Activated effector memory CD4-positive, alpha-beta T cell treated with anti-CD3 and anti-CD28 coated beads, Interleukin-2, amount 50 U/mL, for 16 hours (primary cell): ENCODE measurements at regions not wholly inside any gene's neighbourhood (a gene's known extent, or its start where the extent isn't known, plus 50 kb on each side); places are given as distances from the start of the nearest gene placed in this dataset.
"Not testable (repeated sequence)": the region's sequence is repeated elsewhere in the genome, so short reads cannot be mapped to it uniquely, and the experiment has no call there.

Experiments
- DNase-seq: peaks from one replicate; pipeline ENCODE4 v3.0.0-alpha.2; 2020

- DNase-seq, result no peak
These were observed 183.3 kb upstream of the TRIB2 start for GRCh38 chr2:12533337-12534005.

GRCh38 chr2:12534646-12535263, 182.0 kb upstream of the TRIB2 start:
- DNase-seq, result no peak

DNA sequence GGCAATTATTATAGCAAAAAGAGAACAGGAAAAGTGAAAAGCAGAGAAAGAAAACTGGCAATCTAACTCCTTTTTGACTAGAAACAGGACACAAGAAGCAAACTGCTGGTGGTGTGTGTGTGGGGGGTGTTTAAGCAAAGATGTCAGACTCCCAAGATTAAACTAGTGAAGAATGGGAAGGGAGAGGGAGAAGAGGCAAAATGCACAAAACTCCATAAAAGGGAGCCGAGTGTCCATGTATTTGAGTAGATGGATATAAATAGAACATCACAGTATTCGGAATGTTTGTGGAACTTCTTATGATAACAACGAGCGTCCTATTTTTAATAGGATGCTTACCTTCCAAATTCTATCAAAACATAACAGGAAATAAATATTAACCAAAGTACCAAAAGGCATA, 179.8 kb upstream of the TRIB2 start:
- DNase-seq, result no peak

DNA sequence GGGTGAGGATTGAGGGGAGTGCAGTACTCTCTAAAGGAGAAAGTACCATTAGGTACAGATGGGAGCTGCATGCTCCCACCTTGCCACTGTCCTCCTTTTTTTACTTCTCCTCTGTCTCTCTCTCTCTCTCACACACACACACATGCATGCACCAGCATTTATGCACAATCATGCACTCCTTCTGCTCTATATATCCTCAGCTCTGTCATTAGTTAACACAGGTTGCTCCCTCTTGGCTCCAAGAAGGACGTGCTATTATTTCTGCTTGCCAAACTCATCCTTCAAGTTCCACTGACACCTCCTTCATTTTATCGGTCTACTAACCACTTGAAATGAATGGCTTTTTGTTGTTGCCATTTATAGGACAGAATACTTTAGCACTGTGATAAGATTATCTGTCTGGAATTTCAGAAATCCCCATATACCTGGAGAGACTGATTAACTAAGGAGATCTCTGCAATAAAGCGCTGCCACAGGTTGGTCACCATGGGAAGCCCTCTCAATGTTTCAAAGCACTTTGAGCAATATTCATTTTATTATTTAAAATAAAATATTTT, 178.5 kb upstream of the TRIB2 start:
- DNase-seq, result no peak

DNA sequence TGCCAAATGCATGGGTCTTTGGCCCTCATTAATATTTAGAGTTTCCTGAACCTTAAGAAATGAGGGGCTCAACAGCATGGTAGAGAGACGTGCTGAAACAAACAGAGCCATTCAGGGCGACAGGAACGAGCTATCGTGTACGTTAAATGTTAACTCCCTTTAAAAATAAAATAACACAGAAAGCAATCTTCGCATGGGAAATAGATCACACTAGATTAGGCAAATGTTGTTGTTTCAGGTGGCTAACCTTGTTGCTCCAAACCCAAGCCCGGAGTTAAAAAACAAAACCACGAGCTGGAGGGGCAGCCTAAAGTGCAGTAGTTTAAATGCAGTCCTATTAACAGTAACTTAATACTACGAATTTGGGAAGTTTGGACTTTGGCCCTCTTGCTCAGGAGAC, 177.4 kb upstream of the TRIB2 start:
- DNase-seq, result no peak

DNA sequence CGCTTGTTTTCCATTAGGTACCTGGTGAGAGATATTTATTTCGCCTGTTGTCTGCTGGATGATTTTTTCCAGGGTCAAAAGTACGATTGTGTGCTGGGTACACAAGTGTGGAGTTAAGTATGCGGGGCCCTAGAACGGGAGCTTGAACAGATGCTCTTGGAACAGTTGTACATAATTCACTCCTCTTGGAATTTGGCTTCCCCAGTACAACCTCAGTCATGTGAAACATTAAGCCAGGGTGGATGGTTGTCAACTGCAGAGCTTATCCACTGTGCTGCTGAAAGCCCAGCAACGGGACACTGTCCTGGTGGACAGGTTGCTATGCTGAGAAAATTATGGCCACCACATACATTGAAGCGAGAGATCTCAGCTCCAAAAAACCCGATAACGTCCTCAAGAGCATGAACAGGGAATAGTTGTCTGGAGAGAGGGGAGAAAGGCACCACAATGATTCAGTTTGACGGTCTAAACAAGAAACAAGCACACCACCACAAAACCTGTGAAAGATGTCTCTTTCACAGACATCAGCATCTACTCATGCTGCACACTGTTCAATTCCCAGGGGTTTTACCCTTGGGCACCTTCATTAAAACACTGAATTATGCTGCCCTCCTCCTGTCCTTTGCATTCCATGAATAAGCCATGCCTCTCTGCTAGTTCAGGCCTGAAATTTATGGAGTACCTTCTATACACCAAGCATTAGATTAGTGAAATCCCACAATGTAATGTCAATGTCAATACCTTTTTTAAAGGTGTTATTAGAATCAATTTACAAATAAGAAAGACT, 176.8 kb upstream of the TRIB2 start:
- DNase-seq, result no peak

DNA sequence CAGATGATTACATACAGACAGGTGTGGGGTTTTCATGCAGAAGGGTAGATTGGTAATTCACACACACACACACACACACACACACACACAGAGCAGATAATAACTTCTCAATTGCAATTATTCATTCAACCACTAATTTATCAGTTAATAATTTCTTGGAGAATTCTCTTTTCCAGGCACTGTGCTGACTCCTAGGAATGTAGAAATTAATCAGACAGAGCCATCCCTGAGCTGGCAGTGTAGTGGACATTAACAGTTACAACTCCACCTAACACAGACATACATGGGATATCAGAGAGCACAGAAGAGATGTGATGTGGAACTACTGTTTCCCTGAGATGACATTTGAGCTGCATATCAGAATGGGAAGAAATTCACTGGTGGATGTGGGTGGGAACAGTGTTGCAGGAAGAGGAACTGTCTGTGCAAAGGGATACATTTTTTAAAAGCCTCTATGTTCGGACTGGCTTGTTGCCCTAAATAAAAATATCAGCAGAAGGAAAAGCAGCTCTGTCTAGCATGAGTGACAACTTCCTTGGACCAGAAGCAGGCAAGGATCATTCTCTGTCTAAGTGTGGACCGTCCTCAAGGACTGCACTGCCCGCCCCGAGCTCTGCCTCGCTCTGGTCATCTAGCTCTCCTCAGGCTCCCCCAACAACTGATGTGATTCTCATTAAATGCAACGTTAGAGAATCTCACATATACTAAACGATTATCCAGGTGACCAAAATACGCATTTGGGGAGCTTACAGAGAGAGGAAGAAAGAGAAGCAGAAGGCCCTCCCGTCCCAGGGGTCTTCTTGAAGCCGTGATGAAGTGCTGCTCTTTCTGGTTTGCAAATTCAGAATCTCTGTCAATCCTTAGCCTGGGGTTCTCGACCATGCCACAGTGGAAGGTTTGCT, 173.4 kb upstream of the TRIB2 start:
- no peak for DNase-seq

DNA sequence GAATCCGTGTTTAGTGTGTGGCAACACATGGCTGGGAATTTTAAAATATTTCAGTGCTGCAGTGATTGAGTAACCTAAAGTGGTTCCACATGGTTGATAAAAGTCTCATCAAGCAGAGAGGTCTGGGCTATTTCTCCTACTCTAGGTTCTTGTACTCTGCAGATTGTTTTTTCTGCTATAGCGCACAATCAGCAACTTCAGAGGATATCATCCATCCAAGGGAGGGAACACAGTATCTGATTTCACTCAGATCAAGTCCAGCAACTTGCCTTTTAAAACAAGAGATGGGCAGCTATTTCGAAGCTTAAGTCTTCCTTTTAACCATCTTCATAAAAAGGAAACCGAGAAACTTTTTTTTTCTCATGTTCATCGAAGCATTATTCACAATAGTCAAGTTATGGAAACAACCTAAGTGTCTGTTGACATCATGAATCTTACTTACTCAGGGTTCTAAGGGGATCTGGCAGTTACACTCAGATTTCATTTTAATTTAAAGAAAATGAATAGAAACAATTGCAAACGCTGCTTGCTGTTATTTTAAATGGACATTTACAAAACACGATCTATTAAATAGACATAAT, 172.7 kb upstream of the TRIB2 start:
- no peak for DNase-seq

DNA sequence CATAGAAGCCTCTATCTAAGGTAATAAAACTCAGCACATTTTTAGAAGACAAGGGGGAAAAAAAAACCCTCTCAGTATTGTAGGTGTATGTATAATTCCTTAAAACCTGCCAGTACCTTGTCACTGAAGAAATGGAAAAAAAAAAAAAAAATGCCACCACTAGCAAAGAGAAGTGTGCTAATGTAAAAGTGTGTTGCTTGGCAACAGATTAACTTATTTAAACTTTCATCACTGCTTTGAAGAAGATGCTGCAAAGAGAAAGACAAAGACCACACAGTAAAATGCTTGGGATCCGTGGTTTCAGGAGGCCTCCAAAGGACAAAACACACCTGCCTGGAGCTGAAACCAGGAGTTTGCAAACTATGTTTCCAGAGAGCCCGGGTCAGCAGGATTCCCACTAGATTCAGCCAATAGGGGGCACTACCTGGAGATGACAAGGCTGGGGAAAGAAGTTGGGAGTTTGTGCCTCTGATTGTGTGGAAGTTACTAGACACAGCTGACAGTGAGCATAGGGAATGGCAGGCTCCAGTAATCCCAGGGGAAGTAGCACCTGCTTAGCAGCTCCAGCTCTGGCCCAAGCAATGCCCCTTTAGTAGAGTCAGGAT, 169.1 kb upstream of the TRIB2 start:
- DNase-seq, result no peak

GRCh38 chr2:12548906-12549305, 167.8 kb upstream of the TRIB2 start:
- DNase-seq, result no peak

GRCh38 chr2:12549641-12550040, 167.1 kb upstream of the TRIB2 start:
- DNase-seq, result no peak

DNA sequence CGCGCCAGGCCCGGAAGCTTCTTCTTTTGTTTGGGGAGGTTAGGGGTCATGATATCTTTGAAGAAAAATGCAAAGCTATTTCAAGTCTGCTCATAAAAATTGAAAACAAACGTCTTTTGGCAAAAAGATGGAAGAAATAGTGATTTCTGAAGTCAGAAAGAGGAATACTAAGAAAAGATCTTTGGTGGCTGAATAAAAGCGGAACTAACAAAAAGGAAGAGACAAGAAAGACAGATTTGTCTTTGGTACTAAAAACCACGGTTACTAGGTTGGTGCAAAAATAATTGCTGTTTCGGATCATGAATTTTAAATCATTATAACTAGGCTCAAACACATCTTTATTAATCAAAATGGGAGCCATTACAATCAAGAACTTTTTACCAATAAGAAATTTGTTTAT, 164.6 kb upstream of the TRIB2 start:
- DNase-seq, result no peak

DNA sequence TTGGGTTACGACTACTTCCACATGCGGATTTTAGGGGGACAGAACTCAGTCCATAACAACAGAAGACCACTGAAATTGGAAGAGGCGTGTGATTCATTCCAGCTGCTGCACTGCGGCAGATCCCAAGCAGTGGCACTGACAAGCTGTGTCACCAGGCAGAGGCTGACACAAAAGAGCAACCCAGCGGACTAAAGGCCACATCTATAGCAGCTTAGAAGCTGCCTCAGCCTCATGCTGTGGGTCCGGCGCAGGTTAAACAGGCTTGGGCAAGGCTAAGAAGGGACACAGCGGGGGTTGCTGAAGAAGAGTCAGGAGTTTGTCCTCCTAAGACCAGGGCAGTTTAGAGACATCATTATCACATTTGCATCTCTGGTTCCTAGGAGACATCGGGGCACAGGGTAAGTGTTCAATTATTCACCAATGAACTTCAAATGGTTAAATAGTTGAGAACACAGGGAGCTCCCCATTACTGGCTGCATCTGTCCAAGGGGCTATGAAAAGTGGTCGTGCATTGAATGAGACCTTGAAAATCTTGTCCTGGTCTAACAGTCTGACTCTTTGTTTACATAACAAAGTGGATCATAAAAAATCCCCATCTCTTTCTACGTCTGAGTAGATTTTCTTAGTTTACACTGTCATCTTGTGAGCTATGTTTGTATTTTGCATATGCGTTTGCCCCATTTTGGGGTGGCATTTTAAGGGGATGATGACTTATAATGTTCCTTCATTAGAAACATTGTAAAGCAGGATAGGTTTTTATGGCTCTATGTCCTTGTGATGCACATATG, 162.3 kb upstream of the TRIB2 start:
- DNase-seq, result no peak

GRCh38 chr2:12555012-12555645, 161.6 kb upstream of the TRIB2 start:
- DNase-seq, result peak; percentile 78

- peak; percentile 65 for DNase-seq
These were observed 160.0 kb upstream of the TRIB2 start for GRCh38 chr2:12556762-12557161.

GRCh38 chr2:12557688-12558087, 159.0 kb upstream of the TRIB2 start:
- DNase-seq, result no peak

- DNase-seq, result no peak
These were observed 158.2 kb upstream of the TRIB2 start for GRCh38 chr2:12558519-12558918.

DNA sequence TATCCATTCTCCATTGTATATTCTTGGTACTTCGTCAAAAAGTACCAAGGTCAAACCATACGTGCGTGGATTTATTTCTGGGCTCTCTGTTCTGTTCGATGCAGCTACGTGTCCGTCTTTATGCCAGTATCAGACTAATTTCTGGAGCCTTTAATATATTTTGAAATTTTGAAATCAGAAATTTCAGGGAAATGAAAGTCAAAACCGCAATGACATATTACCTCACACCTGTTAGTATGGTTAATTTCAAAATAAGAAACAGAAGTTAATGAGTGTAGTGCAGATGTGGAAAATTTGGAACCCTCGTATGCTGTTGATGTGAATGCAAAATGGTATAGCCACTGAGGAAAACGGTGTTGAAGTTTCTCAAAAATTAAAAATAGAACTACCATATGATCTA, 156.1 kb upstream of the TRIB2 start:
- DNase-seq, result no peak

DNA sequence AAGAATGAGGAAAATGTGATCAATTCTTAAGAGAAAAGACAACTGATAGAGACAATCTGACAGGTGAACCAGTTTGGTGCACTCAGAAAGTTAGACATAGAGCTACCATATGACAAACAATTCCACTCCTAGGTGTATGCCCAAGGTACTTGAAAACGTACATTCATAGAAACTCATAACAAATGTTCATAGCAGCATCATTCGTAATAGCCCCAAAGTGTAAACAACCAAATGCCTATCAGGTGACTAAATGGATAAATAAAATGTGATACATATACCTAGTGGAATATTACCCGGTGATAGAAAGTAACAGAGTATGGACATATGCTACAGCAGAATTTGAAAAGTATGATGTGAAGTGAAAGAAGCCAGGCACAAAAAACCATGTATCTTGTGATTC, 149.3 kb upstream of the TRIB2 start:
- DNase-seq, result no peak

- not testable (repeated sequence) for DNase-seq
These were observed 147.2 kb upstream of the TRIB2 start for GRCh38 chr2:12569510-12569909.

DNA sequence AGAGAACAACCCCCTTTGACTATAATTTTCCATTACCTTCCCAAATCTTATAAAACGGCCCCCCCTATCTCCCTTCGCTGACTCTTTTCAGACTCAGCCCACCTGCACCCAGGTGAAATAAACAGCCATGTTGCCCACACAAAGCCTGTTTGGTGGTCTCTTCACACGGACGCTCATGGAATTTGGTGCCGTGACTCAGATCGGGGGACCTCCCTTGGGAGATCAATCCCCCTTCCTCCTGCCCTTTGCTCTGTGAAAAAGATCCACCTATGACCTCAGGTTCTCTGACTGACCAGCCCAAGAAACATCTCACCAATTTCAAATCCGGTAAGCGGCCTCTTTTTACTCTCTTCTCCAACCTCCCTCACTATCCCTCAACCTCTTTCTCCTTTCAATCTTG, 146.8 kb upstream of the TRIB2 start:
- DNase-seq, result not testable (repeated sequence)
